Right lobe of liver (tissue), 6 donors: ENCODE measurements at regions not wholly inside any gene's neighbourhood (a gene's known extent, or its start where the extent isn't known, plus 50 kb on each side); places are given as distances from the start of the nearest gene placed in this dataset.

Experiments
- ATAC-seq, 4 donors: fragments of 200-7000 bp; cut with Tn5 transposase; one replicate each; pipeline ENCODE4 v1.9.1; 2020; ENCODE audit warnings: mild to moderate bottlenecking in 4 of 4, moderate library complexity in 4 of 4
- DNase-seq, 3 donors: peaks; one replicate each; pipeline ENCODE4 v3.0.0-alpha.2; 2020
- H3K27ac ChIP-seq, 3 donors: fragments of 200-600 bp; one replicate each; pipeline ENCODE4 v1.8.0; 2022
- H3K27me3 ChIP-seq, 2 donors: fragments of 200-600 bp; one replicate each; pipeline ENCODE4 v1.8.0; 2022
- H3K36me3 ChIP-seq, 4 donors: fragments of 200-600 bp; sonication (generic) in 1 of 4; one replicate each; pipeline versions ENCODE4 v1.5.1 to v1.8.0; 2017 to 2022; ENCODE audit warnings: control low read depth in 1 of 4
- H3K4me1 ChIP-seq, 4 donors: fragments of 200-600 bp; sonication (generic) in 1 of 4; one replicate each; pipeline versions ENCODE4 v1.5.1 to v1.8.0; 2017 to 2022; ENCODE audit warnings: control low read depth in 1 of 4
- H3K4me3 ChIP-seq, 3 donors: fragments of 200-600 bp; one replicate each; pipeline ENCODE4 v1.8.0; 2022
- H3K9me3 ChIP-seq, 4 donors: fragments of 200-600 bp; sonication (generic) in 1 of 4; one replicate each; pipeline versions ENCODE4 v1.5.1 to v1.8.0; 2017 to 2022; ENCODE audit warnings: control low read depth in 1 of 4
- POLR2A ChIP-seq: fragments of 450-650 bp; IDR thresholded peaks from one replicate; pipeline ENCODE4 v1.6.1; 2017; ENCODE audit warnings: antibody characterized with exemption, mild to moderate bottlenecking
- WGBS: methylation state at CpG from one replicate; pipeline ENCODE4 v1.1.6; 2018; ENCODE audit warnings: low coverage, low lambda C conversion rate; ENCODE audit not compliant: insufficient coverage; ENCODE audit errors: missing lambda C conversion rate; 5-methylcytosine and 5-hydroxymethylcytosine counted together
- intact Hi-C, 2 donors: fragments of 100-400 bp; cut with DNase I; formaldehyde crosslinking; loops; one replicate each; pipeline versions ENCODE4 v1.11.2 to v1.14.1; 2022
- TF ChIP-seq, protein P1 (sequence below), 4 donors: fragments of 200-600 bp in 3 of 4; fragments of 450-650 bp in 1 of 4; IDR thresholded peaks; one replicate each; pipeline versions ENCODE4 v1.5.1 to v1.8.0; 2016 to 2022; ENCODE audit warnings: antibody characterized with exemption in 4 of 4, mild to moderate bottlenecking in 2 of 4
- donor health status: DM: no; HTN: yes; CAD: no.
- donor health status: DM: no; HTN: no; CAD: no.
- donor health status: DM: no; HTN: no; CAD: no.
- donor health status: DM: no; HTN: yes; CAD: no.
- donor health status: DM: no; HTN: yes; CAD: no.

DNA sequence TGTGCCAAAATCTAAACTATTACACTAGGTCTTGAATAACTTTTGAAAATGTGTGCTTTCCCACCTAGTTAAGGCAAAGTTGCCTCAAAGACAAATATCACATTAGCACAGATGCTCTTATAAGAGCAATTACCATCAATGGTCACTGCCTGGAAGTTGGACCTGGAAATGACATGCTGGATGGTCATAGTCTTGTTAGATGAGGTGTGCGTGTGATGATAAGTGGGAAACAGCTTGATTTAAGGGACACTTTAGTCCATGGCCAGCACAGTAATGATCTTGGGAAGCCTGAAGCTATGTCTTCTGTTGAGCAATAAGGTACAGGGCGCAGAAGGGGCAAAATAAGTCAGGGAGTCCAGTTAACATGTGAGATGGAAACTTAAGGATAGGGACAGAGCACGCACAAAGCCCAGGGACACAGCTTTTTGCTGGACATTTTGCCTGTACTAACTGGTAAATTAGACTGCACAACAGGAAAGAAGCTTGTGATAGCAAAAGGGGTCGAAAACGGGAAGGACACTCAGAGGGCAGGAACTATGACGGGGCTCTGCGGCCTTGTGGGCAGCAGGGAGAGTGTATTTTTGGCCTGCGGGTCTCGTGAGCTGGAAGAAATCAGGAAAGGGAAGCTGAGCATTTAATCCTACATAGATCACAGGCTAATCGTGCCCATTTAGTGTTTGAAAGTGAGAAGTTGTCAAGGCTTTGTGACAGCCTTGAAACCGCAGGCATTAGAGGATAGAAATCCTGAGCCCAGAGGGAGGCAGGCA lies 66.7 kb upstream of the BMP2 start:
- no peak for TF ChIP-seq POLR2A
- TF ChIP-seq, protein P1, sequence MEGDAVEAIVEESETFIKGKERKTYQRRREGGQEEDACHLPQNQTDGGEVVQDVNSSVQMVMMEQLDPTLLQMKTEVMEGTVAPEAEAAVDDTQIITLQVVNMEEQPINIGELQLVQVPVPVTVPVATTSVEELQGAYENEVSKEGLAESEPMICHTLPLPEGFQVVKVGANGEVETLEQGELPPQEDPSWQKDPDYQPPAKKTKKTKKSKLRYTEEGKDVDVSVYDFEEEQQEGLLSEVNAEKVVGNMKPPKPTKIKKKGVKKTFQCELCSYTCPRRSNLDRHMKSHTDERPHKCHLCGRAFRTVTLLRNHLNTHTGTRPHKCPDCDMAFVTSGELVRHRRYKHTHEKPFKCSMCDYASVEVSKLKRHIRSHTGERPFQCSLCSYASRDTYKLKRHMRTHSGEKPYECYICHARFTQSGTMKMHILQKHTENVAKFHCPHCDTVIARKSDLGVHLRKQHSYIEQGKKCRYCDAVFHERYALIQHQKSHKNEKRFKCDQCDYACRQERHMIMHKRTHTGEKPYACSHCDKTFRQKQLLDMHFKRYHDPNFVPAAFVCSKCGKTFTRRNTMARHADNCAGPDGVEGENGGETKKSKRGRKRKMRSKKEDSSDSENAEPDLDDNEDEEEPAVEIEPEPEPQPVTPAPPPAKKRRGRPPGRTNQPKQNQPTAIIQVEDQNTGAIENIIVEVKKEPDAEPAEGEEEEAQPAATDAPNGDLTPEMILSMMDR (IDR thresholded peaks at IDR 0.05), result no peak
- H3K27me3 ChIP-seq, result no peaks in the 10 kb centered on the region
- H3K9me3 ChIP-seq, result no peaks in the 10 kb centered on the region
- ATAC-seq (peak; percentile 11 to 49 (median 14)), DNase-seq (peak in 2 of 3 donors; percentile 51 to 57)
- intact Hi-C loops, result no loop called here
- peak overlapping the region; percentile 33 to 39 (median 39) for H3K27ac ChIP-seq
- peaks cover 3 to 55% (median 24%) of the 10 kb centered on the region in 4 donors for H3K4me1 ChIP-seq
- no peak overlapping the region for H3K4me3 ChIP-seq
- 40% methylated on average over 10 of the region's 11 CpGs for WGBS
- H3K36me3 ChIP-seq, result no peaks in the 10 kb centered on the region

DNA sequence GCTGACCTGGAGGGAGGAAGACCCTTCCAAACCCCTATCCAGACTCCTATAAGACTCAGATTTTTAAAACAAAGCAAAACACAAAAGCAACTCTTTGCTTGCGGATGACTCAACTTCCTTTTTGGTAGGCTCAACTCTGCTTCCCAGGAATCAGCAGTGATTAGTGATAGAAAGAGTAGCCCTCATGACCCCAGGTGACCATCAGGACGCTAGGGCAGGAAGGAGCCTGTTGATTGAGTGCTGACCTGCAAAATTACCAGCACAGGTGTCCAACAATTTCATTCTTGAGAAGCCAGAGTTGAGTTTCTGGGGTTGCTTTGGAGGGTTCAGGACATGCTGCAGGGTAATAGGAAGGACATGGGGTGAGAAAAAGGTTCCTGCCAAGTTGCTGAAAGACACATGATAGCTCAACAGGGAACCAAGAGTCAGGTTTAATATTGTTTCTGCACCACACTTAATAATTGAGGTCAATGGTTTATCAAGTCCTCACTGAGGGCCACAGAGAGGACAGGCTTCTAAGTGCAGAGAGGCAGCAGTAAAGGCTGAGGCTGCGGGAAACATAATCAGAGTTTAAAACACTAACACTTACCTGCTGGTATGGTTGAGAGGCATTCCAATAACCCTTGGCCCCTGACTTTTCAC lies 67.4 kb upstream of the BMP2 start:
- Histone ChIP-seq H3K4me1 (peaks cover 3 to 48% (median 20%) of the 10 kb centered on the region in 4 donors), H3K27me3 (no peaks in the 10 kb centered on the region), H3K9me3 (no peaks in the 10 kb centered on the region), H3K27ac (peak overlapping the region in 2 of 3 donors; percentile 33 to 39), H3K36me3 (no peaks in the 10 kb centered on the region), H3K4me3 (no peak overlapping the region)
- DNase-seq, result no peak
- ATAC-seq, result peak in 1 of 4 donors; percentile 28
- intact Hi-C loops, result no loop called here
- no peak for TF ChIP-seq POLR2A
- TF ChIP-seq, protein P1 (IDR thresholded peaks at IDR 0.05), result no peak
- 28% methylated on average over 3 of the region's 3 CpGs for WGBS

DNA sequence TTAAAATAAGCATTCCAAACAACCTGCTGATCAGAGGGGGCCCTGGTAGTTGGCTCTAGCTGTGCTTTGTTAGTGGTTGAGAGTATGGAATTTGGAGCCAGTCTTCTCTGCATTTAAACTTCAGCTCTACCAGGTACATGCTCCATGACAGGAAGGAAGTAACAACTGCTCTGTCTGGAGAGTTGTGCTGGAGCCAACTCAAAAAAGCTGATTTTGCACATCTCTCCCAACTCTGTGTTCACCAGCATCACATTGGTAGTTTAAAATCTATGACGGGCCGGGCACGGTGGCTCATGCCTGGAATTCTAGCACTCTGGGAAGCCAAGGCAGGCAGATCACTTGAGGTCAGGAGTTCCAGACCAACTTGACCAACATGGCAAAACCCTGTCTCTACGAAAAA lies 68.8 kb upstream of the BMP2 start:
- Histone ChIP-seq H3K27ac (no peak overlapping the region), H3K36me3 (no peaks in the 10 kb centered on the region), H3K4me1 (peaks cover 3 to 38% (median 15%) of the 10 kb centered on the region in 4 donors), H3K4me3 (no peak overlapping the region), H3K9me3 (no peaks in the 10 kb centered on the region), H3K27me3 (no peaks in the 10 kb centered on the region)
- intact Hi-C loops, result no loop called here
- TF ChIP-seq POLR2A, result no peak
- ATAC-seq (no peak), DNase-seq (no peak)
- WGBS, result 71% methylated on average over 4 of the region's 4 CpGs

DNA sequence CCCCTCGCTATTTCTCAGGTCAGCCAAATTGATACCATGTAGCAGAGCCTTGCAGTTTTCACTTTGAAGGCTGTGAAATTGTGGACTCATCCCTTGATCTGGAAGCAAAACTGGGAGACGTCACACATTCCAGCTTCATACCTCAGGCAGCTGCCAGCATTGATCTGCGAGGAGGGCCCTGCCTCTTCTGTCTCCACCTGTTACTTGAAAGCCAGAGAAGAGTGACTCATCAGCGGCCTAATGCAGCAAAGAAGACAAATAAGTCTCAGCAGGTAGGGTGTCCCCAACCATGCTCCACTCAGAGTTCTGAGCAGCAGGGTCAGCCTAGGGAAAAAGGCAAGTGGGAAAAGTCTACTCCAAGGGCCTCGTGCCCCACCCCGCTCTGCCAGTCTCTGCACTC lies 69.4 kb upstream of the BMP2 start:
- DNase-seq (peak; percentile 53 to 66 (median 60)), ATAC-seq (peak in 3 of 4 donors; percentile 45 to 75 (median 58))
- TF ChIP-seq POLR2A, result no peak
- TF ChIP-seq, protein P1 (IDR thresholded peaks at IDR 0.05), result no peak
- peaks cover 3 to 31% (median 12%) of the 10 kb centered on the region in 4 donors for H3K4me1 ChIP-seq
- intact Hi-C loops, result no loop called here
- no peak overlapping the region for H3K27ac ChIP-seq
- H3K36me3 ChIP-seq, result no peaks in the 10 kb centered on the region
- WGBS, result 64% methylated on average over 5 of the region's 6 CpGs
- H3K27me3 ChIP-seq, result no peaks in the 10 kb centered on the region
- H3K4me3 ChIP-seq, result no peak overlapping the region
- no peaks in the 10 kb centered on the region for H3K9me3 ChIP-seq
